ENCODE measurements at regions not wholly inside any gene's neighbourhood (a gene's known extent, or its start where the extent isn't known, plus 50 kb on each side); places are given as distances from the start of the nearest gene placed in this dataset.

- no peak overlapping the region for H3K4me2 ChIP-seq (ENCODE audit: low read length)
- H3K27ac ChIP-seq (ENCODE audit: low read depth, low read length, poor library complexity, severe bottlenecking) = no peak overlapping the region
- H4K20me1 ChIP-seq (ENCODE audit: insufficient read depth, low read length) = no peaks in the 10 kb centered on the region
- no peaks in the 10 kb centered on the region for H3F3A ChIP-seq (ENCODE audit: insufficient read depth, low read length)
- no peak overlapping the region for H2AFZ ChIP-seq (ENCODE audit: low read length)
- H3K27me3 ChIP-seq (ENCODE audit: insufficient read depth, low read length) = no peaks in the 10 kb centered on the region
- H3K79me2 ChIP-seq (ENCODE audit: insufficient read depth, low read length) = no peaks in the 10 kb centered on the region
- H3K9ac ChIP-seq (ENCODE audit: low read length) = no peak overlapping the region
- H3K9me3 ChIP-seq (ENCODE audit: low read length) = no peaks in the 10 kb centered on the region
- TF ChIP-seq CTCF (IDR thresholded peaks at IDR 0.05; ENCODE audit: low read length) (no peak), EZH2 (IDR thresholded peaks at IDR 0.05; ENCODE audit: borderline replicate concordance, low read length) (no peak)
- no peak overlapping the region for H3K4me3 ChIP-seq (ENCODE audit: low read depth, low read length, poor library complexity, severe bottlenecking)
- no peaks in the 10 kb centered on the region for H3K4me1 ChIP-seq (ENCODE audit: insufficient read depth, low read length, severe bottlenecking)
- H3K9me2 ChIP-seq (ENCODE audit: low read depth, low read length) = no peaks in the 10 kb centered on the region
- no peaks in the 10 kb centered on the region for H3K36me3 ChIP-seq (ENCODE audit: insufficient read depth, low read length)
These were observed 596.3 kb upstream of the MGAT4C start for GRCh38 chr12:86852451-86852850.

GRCh38 chr12:86838711-86839110, 582.5 kb upstream of the MGAT4C start:
- Histone ChIP-seq H3K9me3 (ENCODE audit: low read length) (no peaks in the 10 kb centered on the region), H3F3A (ENCODE audit: insufficient read depth, low read length) (no peaks in the 10 kb centered on the region), H4K20me1 (ENCODE audit: insufficient read depth, low read length) (no peaks in the 10 kb centered on the region), H3K4me3 (ENCODE audit: low read depth, low read length, poor library complexity, severe bottlenecking) (no peak overlapping the region), H3K27ac (ENCODE audit: low read depth, low read length, poor library complexity, severe bottlenecking) (no peak overlapping the region), H3K9ac (ENCODE audit: low read length) (no peak overlapping the region), H3K36me3 (ENCODE audit: insufficient read depth, low read length) (no peaks in the 10 kb centered on the region), H3K4me1 (ENCODE audit: insufficient read depth, low read length, severe bottlenecking) (no peaks in the 10 kb centered on the region), H3K27me3 (ENCODE audit: insufficient read depth, low read length) (no peaks in the 10 kb centered on the region), H3K9me2 (ENCODE audit: low read depth, low read length) (no peaks in the 10 kb centered on the region), H3K79me2 (ENCODE audit: insufficient read depth, low read length) (no peaks in the 10 kb centered on the region), H2AFZ (ENCODE audit: low read length) (no peak overlapping the region), H3K4me2 (ENCODE audit: low read length) (no peak overlapping the region)
- TF ChIP-seq CTCF (IDR thresholded peaks at IDR 0.05; ENCODE audit: low read length) (no peak), EZH2 (IDR thresholded peaks at IDR 0.05; ENCODE audit: borderline replicate concordance, low read length) (no peak)

GRCh38 chr12:86838260-86838659, 582.1 kb upstream of the MGAT4C start:
- Histone ChIP-seq H3F3A (ENCODE audit: insufficient read depth, low read length) (no peaks in the 10 kb centered on the region), H3K4me2 (ENCODE audit: low read length) (no peak overlapping the region), H3K36me3 (ENCODE audit: insufficient read depth, low read length) (no peaks in the 10 kb centered on the region), H3K27ac (ENCODE audit: low read depth, low read length, poor library complexity, severe bottlenecking) (no peak overlapping the region), H3K79me2 (ENCODE audit: insufficient read depth, low read length) (no peaks in the 10 kb centered on the region), H4K20me1 (ENCODE audit: insufficient read depth, low read length) (no peaks in the 10 kb centered on the region), H3K9me2 (ENCODE audit: low read depth, low read length) (no peaks in the 10 kb centered on the region), H3K9ac (ENCODE audit: low read length) (no peak overlapping the region), H3K4me3 (ENCODE audit: low read depth, low read length, poor library complexity, severe bottlenecking) (no peak overlapping the region), H2AFZ (ENCODE audit: low read length) (no peak overlapping the region), H3K27me3 (ENCODE audit: insufficient read depth, low read length) (no peaks in the 10 kb centered on the region), H3K9me3 (ENCODE audit: low read length) (no peaks in the 10 kb centered on the region), H3K4me1 (ENCODE audit: insufficient read depth, low read length, severe bottlenecking) (no peaks in the 10 kb centered on the region)
- no peak for TF ChIP-seq CTCF (IDR thresholded peaks at IDR 0.05; ENCODE audit: low read length)
- TF ChIP-seq EZH2 (IDR thresholded peaks at IDR 0.05; ENCODE audit: borderline replicate concordance, low read length) = no peak

Data from OCI-LY1 (cell line).